CD4-positive, alpha-beta T cell treated with Interleukin-17A for 1 hour (primary cell): ENCODE measurements at regions not wholly inside any gene's neighbourhood (a gene's known extent, or its start where the extent isn't known, plus 50 kb on each side); places are given as distances from the start of the nearest gene placed in this dataset.

Experiments
- DNase-seq: peaks from one replicate; pipeline ENCODE4 v3.0.0-alpha.2; 2020

GRCh38 chr9:135220601-135221575 lies 133.4 kb downstream of the OLFM1 start:
- DNase-seq, result no peak

- no peak for DNase-seq
Observed at GRCh38 chr9:135221576-135221950, 134.1 kb downstream of the OLFM1 start.

DNA sequence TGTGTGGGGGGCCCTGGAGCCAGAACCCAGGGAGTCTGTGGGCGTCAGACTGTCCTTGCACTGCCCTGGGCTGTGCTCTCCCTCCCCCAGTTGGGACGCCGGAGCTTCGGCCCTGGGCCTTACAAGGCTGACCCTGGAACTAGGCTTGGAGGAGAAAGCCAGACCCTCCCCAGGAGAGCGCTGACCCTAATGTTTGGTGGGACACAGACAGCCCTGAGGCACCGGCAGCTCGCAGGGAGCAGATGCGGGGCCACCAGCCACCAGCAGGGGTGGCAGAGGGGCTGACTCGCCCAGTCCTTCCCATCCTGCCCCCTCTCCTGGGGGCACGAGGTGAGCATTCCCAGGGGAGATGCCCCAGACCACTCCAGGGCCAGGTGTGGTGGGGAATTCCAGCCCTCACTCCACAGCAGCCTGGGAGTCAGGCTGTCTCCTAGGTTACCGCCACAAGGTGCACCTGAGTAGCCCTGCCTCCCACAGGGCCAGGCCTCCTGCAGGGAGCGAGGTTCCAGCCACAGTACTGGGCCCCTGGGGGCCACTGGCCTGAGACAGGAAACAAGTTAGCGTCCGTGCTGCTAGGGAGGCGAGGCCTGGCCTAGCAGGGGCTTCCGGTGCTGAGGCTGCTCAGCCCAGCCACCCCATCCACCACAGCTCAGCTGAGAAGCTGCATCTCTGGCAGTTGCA lies 134.6 kb downstream of the OLFM1 start:
- no peak for DNase-seq

DNA sequence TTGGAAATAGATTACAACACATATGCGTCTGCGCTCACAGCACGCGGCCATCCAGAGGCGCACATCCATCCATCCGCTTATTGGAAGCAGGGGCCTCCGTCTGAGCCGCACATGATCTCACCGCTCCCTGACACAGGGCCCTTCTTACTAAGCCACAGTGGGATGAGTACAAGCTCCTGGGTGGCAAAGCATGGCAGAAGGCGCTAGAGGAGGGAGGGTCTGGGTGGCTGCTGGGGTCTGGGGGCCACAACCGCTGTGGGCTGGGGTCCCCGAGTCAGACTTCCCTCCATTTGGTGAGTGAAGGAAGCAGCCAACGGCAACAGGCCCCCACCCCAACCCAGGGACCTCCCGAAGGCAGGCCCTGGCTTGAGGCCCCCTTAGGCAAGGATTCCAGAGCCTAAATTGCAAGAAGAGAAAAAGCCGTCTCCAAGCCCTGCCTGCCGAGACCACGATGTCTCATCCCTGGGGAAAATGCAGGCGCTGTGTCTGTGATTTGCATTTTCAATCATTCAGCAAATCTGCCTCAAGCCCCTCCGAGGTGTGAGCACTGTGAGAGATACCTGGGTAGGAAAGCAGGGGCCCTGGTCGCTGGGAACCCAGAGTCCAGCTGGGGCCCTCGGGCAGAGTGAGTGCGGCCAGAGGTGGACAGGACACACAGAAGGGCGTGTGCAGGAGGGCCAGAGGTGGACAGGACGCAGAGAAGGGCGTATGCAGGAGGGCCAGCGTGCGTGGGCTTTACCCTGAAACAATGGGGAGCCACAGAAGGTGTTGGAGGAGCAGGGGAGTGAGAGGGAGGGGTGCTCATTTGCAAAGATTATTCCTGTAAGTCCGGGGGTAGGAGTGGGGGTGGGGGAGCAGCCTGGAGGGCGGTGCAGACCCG lies 135.7 kb downstream of the OLFM1 start:
- DNase-seq, result no peak

DNA sequence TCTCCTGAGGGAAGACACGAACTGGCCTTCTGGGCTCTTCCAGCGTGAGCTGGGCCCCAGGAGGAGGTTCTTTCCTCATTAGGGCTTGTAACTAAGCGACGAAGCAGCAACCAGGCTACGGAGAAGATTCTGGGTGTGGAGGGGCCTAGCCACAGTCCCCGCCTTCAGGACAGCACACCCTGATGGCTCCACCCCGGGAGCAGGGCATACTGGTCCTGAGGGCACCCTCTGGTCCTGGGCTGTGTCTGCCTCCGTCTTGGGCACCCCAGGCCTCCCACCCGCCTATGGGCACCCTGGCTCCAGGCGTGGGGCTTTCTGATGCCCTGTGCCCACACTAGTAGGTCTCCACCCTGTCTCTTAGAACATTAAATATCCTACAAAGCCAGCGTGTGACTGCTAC lies 136.4 kb downstream of the OLFM1 start:
- no peak for DNase-seq

DNA sequence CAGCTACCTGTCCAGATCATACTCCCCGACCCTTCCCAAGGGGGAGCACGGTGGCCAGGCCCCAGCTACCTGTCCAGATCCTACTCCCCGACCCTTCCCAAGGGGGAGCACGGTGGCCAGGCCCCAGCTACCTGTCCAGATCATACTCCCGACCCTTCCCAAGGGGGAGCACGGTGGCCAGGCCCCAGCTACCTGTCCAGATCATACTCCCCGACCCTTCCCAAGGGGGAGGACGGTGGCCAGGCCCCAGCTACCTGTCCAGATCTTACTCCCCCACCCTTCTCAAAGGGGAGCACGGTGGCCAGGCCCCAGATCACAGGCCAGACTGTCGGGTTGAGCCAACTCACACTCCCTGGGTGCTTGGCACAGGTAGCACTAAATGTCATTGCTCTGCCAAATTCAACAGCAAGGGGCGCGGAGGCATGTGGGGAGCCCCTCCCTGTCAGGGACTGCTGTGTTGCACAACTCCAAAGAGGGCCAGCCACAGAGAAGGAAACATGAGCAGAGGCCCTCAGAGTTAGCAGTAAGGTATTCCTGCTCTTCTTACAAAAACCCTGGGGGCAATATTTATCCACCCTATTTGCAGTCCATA lies 136.9 kb downstream of the OLFM1 start:
- DNase-seq, result no peak

DNA sequence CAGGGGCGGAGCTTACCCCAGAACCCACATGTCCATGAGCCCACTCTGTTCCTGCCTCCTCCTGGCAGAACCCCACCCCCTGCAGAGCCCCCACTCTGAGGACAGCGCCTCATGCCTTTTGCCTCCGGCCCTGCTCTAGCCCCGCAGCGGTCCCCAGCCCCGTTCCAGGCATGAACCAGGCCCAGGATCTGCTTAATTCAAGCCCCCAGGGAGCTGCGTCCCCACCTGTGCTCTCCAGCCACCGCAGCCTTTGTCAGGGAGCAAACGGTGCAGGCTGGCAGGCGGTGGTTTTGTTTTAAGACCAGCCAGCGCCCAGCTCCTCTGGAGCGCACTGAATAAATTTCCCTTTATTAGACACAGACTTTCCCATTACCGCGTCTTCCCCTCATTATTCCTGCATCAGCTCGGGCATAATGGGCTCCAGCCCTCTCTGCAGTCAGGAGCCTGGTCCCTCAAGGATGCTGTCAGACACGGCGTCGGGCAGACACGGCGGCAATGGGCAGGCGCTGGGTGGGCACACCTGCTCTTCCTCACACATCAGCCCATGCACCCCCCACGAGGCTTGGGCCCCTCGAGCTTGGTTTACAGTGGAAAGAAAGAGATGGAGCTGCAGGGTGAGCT lies 137.6 kb downstream of the OLFM1 start:
- no peak for DNase-seq

GRCh38 chr9:135225619-135226228 lies 138.3 kb downstream of the OLFM1 start:
- no peak for DNase-seq

DNA sequence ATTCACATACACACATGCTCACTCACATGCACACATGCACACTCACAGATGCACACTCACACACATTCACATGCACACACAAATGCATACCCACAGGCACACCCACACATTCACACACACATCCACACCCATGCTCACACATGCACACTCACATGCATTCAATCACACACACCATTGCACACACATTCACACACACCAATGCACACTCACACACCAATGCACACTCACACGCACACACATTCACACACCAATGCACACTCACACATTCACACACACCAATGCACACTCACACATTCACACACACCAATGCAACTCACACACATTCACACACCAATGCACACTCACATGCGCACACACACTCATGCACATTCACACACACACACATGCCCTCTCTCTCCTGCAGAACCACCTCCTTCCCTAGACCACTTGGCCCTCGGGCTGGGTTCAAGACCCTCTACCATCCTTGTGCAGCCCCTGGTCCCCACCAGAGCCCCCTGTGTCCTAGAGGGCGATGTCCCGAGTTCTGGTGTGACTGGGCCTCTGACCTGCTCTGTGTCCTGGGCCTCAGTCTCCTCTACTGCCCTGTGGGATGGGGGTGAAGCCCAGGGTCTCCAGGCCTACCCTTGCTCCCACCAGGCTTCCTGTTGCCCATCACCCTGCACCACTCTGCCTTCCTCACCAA lies 139.0 kb downstream of the OLFM1 start:
- DNase-seq, result no peak

DNA sequence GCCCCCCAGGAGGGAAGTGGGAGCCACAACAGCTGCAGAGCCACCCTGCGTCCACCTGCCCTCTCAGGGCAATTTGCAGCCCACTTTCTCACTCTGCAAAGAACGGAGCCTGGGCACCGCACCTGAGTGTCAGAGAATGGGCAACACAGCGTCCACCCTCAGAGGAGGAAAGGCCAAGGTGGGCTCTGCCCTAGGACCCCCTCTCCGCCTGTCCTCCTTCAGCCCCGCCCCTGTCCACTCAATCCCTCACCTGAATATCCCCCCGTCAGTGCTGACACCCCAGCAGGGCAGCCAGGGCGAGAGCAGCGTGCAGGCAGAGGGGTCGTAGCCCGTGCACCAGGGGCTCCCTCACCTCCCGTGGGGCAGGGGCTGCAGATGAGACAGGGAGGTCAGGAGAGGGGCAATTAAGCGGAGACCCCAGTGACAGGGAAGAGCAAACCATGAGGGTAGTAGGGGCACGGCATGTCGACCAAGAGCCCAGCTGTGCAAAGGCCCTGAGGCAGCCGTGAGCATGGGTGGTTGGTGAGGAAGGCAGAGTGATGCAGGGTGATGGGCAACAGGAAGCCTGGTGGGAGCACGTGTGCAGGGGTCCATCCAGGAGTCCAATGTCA lies 140.3 kb downstream of the OLFM1 start:
- no peak for DNase-seq

- no peak for DNase-seq
Observed at GRCh38 chr9:135228345-135228982, 141.0 kb downstream of the OLFM1 start.

DNA sequence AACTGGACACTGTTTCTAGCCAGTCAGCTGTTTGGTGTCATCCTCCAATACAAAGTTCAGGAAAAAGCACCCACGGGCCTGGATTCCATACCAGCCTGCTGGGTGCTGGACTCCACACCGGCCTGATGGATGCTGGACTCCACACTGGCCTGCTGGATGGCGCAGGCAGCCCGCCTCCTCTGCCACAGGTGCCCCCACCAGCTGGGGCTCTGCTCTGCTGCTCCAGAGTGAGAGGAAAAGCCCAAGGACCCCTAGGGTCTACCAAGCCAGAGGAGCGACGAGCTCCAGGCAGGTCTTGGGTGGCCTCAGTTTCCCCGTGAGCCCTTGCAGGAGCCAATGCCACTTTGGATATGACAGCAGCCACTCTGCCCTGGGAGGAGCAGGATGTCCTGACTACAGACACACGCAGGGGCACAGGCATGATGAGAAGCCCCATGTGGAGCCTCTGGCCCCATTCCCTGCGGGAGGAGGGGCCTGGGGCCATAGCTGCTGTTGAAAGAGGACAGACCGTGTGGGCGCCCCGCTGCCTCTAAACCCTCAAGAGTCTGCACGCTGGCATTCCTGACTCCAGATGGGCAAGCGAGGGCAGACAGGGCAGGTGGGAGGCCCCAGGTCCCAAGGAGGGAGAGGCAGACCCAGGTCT lies 141.6 kb downstream of the OLFM1 start:
- DNase-seq, result no peak

DNA sequence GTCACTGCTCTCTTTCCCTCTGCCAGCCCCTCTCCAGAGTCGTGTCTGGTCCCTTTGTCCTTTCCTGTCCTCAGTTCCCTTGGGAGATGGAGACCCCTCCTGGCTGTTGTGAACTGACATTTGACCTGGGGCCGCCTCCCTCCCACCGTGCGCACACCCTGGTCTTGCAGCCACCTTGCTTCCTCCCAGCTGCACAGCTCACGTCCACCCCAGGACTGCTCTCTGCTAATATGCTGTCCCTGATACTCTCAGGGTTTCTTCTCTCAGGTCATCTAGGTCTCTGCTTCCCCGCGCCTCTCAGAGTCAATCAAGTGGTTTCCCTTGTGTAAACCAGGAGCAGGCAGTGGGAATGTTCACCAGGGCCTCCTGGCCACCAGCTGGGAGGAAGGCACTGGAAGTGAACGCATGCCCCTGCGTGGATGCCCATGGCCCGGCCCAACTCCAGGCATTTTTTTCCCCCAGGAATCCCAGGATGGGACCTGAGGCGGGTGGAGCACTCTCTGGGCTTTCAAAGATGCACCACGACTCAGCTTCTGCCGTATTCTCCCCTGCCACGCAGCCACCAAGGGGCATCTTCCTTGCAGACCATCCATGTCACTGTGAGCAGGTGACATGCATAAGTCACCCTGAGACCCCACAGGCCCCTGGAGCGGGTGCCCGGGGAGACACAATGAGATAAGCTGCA lies 142.4 kb downstream of the OLFM1 start:
- DNase-seq, result no peak

- no peak for DNase-seq
Observed at GRCh38 chr9:135230386-135230765, 142.9 kb downstream of the OLFM1 start.

GRCh38 chr9:135230817-135231520 lies 143.5 kb downstream of the OLFM1 start:
- no peak for DNase-seq

- DNase-seq, result no peak
Observed at GRCh38 chr9:135239100-135239768, 151.8 kb downstream of the OLFM1 start.

DNA sequence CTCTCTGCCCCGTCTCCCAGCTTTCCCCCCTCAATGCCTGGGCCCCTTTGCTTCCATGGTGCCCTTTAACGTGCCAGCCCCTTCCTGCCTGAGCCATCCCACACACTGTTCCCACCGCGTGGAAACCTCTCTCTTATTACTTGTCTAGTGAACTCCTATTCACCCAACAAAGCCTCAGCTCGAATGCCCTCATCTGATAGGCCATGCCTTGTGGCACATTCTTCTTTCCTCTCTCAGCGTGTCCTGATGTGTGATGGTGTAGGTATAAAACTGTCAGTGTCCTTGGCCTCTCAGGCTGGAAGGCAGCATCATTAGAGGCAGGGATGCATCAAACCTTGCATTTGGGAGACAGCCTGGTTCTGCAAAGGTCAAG lies 152.3 kb downstream of the OLFM1 start:
- no peak for DNase-seq

- DNase-seq, result no peak
Observed at GRCh38 chr9:135240222-135240621, 152.8 kb downstream of the OLFM1 start.
